Inflammatory macrophage treated with lipopolysaccharide for 1 hour (primary cell): ENCODE measurements at regions not wholly inside any gene's neighbourhood (a gene's known extent, or its start where the extent isn't known, plus 50 kb on each side); places are given as distances from the start of the nearest gene placed in this dataset.
"Not testable (repeated sequence)": the region's sequence is repeated elsewhere in the genome, so short reads cannot be mapped to it uniquely, and the experiment has no call there.

ENCODE experiments used
- DNase-seq, 2 donors: peaks; one replicate each; pipeline ENCODE4 v3.0.0-alpha.2; 2020 to 2022

DNA sequence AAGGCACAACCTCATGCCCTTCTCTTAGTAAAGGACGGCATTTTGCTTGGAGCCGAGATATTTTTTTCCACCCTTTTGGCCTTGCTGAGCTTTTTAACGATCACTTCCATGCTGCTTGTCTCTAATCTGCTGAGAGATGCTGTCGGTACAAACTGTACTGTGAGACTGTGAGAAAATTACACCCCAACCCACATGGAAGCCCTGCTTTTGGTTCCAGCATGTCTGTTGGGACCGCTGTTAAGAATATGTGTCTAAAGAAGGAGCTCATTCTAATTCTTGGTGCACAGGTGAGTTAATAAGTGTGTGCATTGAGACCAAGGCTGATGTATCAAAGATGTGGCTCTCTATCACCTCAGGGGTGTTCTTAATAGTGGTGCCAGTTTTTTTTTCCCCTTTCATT is 304.5 kb upstream of the MAP3K7 start:
- no peak for DNase-seq

DNA sequence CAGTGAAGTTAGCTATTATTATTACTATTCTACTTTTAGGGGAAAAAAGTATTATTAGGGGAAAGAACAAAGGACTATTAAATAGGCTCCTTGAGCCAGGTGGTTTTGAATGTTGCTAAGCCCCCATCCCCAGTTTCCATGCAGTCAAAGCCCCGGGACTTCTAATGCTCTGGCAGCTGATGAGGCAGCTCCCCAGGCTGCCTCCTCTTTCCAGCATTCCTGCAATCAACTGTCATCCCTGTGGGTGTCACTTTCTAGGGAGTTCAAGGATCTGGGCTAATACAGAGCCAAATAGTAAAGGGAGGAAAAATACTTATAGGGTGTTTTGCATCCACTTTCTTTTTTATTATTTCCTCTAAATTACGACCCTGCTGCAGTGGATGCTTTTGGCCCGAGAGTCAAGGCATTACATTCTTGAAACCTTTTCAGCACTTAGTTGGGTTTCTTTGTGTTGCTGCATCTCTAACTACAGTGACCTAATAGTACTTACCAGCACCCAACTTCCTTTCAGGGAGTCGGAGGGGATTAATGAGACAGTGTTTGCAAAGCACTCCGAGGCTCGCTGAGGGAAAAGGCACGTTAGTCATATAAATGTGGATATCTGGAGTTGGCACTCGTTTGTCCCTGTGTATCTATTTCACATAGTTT is 303.9 kb upstream of the MAP3K7 start:
- no peak for DNase-seq

DNA sequence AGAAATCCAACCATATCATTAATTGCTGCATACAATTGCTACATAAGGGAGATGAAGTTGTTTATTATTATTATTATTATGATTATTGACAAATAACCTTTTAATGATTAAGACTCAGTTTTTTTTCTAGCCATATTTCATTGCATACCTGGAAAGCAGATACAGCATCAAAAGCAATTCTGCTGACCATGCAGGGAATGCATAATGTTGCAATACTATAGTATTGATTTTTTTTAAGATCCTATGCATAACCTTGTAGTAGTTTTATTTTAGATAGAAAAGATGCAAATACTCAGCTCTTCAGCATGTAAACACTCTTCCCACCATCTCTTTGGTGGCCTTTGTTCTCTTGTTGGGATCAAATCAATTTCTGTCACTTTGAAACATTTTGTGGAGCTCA is 300.9 kb upstream of the MAP3K7 start:
- DNase-seq, result no peak

DNA sequence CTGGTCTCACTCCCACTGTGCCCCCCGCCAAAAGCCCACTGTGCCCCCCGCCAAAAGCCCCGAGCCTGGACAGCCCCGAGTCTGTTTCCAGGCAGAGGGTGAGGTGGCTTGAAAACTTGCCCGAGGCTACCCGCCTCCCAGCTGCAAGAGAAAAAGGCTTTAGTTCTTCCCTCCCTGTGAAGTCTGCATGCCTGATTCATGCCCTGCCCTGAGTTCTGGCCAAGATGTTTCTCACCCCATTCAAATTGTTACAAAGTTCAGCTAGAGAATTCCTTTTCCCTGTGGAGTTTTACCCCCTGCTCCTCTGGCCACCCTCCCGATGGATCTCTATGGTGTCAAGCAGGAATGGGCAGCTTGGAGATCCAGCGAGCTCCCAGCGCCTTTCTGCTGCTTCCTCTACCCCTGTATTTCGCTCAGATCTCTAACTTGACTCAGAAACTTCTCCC is 298.8 kb upstream of the MAP3K7 start:
- no peak for DNase-seq

DNA sequence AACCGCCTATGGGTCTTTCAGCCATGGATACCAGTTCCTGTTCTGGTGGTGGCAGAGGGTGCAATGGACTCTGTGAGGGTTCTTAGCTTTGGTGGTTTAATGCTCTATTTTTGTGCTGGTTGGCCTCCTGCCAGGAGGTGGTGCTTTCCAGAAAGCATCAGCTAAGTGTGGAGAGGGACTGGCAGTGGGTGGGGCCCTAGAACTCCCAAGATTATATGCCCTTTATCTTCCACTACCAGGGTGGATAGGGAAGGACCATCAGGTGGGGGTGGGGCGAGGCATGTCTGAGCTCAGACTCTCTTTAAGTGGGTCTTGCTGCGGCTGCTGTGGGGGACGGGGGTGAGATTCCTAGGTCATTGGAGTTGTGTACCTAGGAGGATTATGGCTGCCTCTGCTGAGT is 298.3 kb upstream of the MAP3K7 start:
- not testable (repeated sequence) for DNase-seq

DNA sequence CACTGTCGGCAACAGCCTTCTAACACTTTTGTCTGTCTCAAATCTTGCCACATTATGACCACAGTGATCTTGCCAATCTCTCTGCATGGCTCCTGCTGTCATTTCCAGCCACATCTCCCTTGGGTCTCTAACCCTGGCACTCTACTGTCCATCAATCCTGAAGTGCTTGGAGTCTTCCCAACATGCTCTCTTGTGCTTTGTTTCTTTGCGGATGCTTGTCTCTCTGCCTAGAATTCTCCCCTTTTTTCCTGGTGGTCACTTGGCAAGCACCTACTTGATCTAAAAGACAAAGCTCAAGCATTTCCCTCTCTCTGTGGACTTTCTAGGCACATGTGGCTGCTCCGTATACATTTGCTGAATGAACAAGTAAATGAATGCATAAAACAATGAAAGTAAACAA is 290.7 kb upstream of the MAP3K7 start:
- no peak for DNase-seq

DNA sequence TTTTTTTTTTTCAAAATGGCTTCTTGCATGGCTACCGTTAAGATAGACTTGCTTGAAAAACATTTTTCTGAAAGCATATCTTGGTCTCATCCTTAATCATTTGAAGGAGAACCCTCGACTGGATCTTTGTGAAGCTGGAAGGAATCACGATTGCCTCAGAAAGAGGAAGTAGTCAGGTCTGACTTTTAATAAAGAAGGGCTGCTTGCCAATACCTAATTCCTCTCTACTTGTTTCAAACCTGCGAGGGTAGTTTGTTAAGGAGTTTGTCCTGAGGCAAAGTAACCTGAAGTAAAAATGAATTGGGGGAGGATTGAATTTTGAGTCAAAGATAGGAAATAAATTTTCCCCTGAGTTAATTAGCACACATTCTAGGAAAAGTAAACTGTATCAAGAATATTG is 288.1 kb upstream of the MAP3K7 start:
- no peak for DNase-seq

DNA sequence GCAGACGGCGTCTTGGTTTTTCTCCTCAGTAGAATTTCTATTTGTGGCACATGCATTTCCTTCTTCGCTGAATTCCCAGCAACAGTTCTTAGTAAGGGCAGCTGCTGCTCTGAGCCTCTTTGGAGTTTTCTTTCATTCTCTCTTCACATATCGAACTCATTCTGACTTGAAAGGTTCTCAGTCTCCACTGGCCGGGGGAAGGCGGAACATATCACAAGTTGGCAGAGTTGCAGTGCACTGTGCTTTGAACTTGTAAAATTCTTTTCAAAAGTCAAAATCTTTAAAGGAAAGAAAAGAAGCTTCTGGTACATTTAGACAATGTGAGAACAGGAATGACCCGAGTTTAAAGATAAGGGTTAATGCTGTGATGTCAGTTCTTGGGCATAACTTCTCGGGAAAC is 286.1 kb upstream of the MAP3K7 start:
- no peak for DNase-seq

DNA sequence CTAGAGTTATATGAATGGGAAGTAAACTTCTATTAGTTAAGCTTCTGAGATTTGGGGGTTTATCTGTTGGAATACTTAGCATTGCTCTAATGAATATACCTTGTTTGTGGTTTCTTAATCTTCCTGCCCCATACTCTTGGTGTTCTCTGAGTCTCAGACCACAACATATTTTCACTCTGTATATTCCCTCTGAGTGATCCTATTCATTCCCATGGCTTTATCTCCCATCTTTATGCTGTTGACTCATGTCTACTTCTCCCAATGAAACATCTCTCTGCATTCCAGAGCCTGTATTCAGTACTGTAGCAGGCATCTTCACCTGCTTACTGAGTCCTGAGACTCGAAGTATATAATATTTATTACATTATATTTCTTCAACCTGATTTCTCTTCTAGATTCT is 283.7 kb upstream of the MAP3K7 start:
- DNase-seq, result no peak

DNA sequence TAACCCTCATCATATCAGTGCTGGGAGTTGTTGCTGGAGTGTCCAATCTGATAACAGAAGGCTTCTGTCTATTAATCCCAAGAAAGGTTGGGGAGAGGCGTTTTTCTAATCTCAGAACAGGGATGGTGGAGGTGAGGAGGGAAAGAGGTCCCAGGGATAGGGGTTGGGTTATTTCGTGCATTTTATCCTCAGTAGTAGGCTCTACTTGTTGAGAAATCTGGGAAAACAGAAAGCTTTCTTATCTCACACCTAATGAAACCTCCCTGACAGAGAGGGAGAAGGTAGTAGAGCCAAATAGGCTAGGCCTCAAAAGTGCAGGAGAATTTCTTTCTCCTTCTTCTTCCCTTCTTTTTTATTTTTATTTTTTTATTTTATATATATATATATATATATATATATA is 281.8 kb upstream of the MAP3K7 start:
- DNase-seq, result no peak

DNA sequence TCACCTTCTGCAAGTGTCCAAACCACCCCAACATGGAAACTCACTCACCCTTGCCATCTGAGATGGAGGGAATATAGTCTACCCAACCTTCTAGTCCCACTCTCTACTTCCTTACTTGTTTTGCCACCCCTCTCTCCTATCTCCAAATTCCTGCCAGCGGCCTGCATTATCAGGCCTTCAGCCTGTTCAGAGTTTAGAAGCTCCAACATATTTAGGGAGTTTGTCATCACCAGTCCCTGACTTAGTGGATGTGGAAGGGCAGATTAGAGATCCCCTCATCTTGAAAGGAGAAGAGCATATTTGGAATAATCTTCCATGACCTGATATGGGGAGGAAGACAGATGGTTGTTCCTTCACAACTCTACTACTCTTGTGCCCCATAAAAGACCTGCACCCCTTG is 281.4 kb upstream of the MAP3K7 start:
- DNase-seq, result no peak

DNA sequence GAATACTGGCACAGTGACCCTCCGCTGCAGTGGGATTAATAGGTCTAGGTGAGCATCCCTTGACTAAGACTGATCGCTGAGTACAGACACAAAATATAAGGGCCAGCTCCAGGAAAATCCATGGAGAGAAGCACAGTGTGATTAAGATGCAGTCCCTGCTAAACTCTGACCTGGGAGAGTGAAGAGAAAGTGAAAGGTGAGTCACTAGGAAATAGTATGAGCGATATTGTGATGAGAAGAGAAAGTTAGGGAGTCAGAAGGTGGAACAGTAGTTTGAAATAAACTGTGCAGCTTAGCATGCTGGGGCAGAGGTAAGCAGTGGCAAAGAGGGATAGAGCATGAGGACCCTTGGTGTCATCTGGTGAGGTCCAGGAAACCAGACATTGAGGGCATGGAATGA is 278.6 kb upstream of the MAP3K7 start:
- no peak for DNase-seq

DNA sequence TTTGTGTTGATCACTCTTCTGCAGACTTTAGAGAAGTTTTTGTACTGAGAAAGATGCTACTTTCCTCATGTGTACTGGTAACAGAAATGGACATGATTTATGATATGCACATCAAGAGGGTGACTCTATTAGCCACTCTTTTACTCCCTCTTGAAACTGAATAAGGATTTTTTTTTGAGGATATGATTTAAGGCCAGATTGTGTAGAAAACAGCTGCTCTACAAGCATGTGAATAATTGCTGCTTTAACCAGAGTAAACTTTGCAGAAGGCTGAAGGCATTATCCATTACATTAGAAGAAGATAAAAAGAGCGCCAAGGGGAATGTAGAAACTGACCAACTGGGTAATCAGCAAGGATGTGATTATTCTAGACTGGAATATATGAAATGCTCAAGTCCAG is 276.2 kb upstream of the MAP3K7 start:
- DNase-seq, result no peak

DNA sequence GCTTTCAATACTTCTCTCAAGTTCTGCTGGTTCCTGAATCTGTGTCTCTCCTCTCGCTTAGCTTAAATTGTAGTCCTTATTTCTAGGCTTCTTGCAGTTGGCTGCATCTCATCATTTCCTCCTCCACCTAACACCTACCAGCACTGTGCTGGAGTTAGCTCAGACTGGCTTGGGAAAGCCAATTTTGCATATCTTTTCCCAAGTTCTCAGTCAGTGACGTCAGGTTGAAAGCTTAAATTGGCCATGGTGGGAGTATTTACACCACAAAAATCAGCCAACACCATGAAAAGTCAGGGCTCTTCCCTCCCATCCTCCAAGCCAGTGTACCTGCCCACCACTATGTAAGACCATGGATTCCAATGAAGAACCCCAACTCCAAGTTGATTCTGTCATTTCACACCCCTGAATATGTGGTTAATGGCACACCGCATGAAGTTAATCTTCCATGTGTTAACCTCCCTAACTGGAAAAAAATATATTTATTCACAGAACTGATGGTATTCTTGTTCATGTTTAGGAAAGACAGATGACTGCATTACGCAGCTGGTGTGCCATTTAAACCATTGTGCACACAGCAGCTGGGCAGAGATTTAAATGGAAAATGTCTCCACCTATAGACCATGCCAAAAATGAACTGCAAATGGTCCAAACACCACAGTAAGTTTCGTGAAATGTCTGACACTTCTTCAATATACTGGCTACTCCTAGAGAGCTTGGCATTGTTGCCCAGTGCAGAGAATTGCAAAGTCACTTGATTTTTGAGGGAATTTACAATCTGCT is 274.1 kb upstream of the MAP3K7 start:
- no peak for DNase-seq

DNA sequence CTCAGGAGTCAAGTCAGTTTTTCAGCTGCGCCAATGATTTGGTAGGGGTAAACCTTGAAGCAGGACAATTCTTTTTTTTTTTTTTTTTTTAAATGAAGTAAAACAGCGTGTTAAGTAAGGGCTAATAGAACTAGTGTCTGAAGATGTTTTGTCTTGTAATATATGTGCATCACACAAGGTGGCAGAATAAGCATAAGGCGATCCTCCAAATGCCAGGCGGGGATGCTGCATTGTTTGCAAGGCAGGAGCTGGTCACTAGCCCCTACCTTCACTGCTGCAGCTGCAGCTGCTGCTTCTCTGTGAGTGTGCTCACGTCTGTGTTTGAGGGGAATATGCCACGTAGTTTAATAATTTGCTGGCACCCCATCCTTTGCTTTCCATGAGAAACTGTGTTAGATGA is 272.7 kb upstream of the MAP3K7 start:
- DNase-seq, result no peak

DNA sequence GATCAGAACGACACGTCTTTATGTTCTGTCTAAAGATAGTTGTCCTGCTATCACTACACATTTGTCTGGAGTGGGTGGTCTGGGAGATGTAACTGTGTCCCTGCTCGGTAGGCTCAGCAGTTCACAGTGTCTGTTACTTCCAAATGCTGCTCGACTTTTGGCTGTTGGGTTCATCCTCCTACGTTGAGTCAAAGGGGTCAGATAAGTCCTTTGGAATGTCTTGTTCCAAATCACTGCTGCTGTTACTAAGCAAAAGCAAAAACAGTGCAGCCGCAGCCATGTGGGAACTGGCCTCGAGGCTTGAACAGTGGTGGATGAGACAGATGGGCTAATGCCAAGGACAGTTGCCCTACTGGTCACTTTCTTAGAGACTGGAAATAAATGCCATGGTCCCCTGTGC is 272.2 kb upstream of the MAP3K7 start:
- no peak for DNase-seq

DNA sequence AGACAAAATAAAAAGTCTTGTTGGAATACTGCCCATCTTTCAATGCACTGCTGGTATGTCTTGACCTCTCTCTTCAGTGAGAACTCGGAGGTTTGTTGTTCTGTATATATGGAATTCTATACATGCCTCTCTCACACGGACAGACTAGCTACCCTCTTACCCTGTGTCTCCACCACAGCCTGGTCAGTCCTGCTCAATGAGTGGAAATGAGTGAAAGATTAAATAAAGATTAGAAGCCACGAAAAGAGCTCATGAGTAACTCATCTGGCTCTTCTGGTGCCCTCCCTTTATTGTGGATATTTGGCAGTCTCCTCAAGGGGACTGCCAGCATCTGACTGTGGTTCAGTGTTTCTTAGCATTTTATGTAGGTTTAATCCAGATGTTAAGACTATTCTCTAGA is 262.8 kb upstream of the MAP3K7 start:
- no peak for DNase-seq

DNA sequence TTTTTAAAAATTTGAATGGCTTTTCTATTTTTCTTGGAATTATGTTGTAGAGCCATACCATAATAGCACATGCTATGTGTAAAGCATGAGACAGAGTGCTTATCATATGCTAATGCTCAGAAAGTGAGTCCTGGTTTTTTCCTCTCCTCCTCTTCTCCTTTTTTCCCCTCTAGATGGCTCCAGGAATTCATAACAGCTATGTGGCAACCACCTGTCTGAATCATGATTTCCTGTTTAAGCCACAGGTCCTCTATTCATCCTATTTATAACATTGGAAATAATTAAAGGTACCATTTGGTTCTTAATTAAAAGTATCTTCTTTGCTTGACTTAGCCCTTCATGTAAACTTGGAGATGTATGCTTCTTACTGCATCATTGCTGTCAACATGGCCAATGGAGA is 260.0 kb upstream of the MAP3K7 start:
- DNase-seq, result no peak

DNA sequence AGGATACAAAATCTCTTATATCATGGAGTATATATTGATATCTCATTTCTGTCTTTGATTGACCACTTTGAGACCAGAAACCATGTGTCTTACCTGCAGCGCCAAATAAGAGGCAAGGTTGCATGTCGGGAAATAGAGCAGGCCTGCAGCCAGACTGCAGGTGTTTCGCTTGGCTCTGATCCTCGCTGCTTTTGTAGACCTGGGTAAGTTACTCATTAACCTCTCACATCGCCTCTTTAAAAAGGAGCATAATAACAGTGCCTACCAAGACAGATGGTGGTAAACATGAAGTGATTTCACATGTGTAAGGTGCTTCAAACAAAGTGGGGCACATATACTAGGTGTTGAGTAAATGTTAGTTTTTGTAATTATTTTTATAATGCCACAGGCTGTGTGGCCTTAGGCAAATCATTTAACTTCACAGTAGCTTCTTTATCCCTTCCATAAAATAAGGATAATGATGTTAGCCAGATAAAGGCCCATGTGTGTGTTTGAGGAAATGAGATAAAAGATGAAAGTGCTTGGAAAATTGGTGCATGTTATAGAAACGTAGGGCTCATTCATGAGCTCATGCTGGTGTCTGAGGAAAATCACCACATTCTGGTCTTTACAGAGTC is 248.8 kb upstream of the MAP3K7 start:
- DNase-seq, result no peak

DNA sequence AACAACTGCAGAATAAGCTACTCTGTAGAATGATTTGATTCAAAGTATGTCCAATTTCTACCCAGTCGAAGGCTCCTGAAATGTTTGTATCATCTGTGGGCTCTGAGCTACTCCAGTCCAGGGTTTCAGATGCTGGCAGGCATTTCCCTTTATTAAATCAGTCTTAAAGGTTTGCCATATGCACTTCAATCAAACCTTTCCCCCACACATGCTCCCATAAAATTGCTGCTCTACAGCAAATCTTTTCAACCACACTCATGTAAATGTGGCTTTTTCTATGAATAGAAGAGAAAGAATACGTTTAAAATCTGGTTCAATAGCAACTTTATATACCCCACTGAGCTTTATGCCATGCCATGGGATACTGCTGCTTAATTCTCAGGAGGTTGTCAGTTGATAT is 242.4 kb upstream of the MAP3K7 start:
- no peak for DNase-seq

DNA sequence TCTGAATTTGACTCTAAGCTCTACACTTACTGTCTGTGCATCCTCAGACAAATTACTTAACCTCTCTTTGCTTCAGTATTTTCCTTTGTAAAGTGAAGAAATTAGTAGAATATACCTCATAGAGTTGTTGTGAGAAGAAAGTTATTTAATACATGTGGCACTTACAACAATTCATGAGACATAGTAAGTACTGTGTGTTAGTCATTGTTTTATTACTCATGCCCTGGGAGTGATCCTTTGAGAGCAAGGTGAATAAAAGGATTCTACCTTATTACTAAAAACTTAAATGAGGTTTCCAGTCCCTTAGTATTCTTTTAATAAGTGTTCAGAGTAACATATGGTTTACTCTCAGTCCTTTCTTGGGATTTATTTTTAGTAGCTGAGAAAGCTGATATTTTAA is 233.6 kb upstream of the MAP3K7 start:
- no peak for DNase-seq

DNA sequence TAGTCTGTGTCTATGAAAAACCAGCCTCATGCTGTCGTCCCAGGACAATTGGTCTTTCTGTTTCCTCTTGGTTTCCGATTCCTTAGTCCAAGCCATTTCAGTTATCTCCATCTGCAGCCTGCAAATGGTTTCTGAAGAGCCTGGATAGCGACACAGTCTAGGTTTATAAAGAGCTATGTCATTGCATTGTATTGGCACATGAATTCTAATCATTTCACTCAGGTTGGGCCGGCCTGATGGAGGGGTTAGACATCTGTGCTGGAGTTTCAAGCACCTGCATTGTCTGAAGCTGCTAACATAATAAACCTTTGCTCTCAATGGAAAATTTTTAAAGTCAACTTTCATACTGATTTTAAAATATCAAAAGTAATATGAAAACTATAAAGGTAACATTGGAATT is 232.6 kb upstream of the MAP3K7 start:
- no peak for DNase-seq

DNA sequence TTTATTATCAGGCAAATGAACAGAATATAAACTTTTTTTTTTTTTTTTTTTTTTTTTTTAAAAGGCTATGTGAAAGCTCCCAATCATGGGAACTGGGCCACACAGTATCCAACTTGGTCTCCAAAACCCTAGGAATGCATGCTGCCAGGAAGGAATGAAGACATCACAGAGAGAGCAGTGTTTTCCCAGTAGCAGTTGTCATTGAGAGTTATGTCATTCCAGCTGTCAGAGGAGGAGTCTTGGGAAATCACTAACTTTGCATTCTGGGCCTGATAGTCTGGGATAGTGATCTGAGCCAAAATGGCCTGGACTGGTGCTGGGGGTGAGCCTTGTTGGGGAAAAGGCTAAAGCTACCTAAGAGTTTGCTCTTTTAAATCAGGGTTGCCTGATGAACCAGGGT is 231.3 kb upstream of the MAP3K7 start:
- DNase-seq, result no peak

DNA sequence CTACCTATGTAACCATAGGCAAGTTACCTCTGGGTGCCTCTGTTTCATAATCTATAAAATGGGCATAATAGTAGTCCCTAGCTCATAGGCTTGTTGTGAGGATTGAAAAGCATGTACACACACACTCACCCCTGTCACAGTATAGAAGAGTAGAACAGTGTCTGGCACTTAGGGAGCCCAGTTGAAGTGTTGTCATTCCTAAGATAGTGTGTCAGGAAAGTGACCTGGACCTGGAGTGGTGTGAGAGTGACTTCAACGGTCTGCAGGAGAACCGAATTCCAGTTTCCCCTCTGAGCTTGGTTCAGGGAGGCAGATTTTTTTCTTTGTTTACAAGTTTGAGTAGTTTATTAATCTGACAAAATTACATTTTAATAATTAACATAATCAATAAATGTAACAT is 229.9 kb upstream of the MAP3K7 start:
- DNase-seq, result no peak
